ENCODE measurements at regions not wholly inside any gene's neighbourhood (a gene's known extent, or its start where the extent isn't known, plus 50 kb on each side); places are given as distances from the start of the nearest gene placed in this dataset.
A peak's percentile ranks its signal among the peaks of the same experiment; 100 is the strongest.

- H3K27ac ChIP-seq: no peak overlapping the region
- TF ChIP-seq ZFX (IDR thresholded peaks at IDR 0.05): no peak
- TF ChIP-seq CTCF (conservative IDR thresholded peaks at IDR 0.05): no peak
Measured at GRCh38 chr13:81031996-81032395, 691.1 kb upstream of the SPRY2 start.

- TF ChIP-seq ZFX (IDR thresholded peaks at IDR 0.05) (no peak), CTCF (conservative IDR thresholded peaks at IDR 0.05) (no peak)
- H3K27ac ChIP-seq: no peak overlapping the region
Measured at GRCh38 chr13:81025091-81025490, 684.2 kb upstream of the SPRY2 start.

- H3K27ac ChIP-seq: no peak overlapping the region
- TF ChIP-seq ZFX (IDR thresholded peaks at IDR 0.05) (no peak), CTCF (conservative IDR thresholded peaks at IDR 0.05) (no peak)
Measured at GRCh38 chr13:81021284-81021840, 680.4 kb upstream of the SPRY2 start.

- TF ChIP-seq ZFX (IDR thresholded peaks at IDR 0.05) (no peak), CTCF (conservative IDR thresholded peaks at IDR 0.05) (no peak)
Measured at GRCh38 chr13:81020010-81020409, 679.1 kb upstream of the SPRY2 start.

GRCh38 chr13:81018936-81019335, 678.0 kb upstream of the SPRY2 start:
- TF ChIP-seq CTCF (conservative IDR thresholded peaks at IDR 0.05) (no peak), ZFX (IDR thresholded peaks at IDR 0.05) (no peak)
- no peak overlapping the region for H3K27ac ChIP-seq

More at GRCh38 chr13:81020010-81020409, 679.1 kb upstream of the SPRY2 start:
- H3K27ac ChIP-seq: no peak overlapping the region

- H3K27ac ChIP-seq: no peak overlapping the region
- TF ChIP-seq CTCF (conservative IDR thresholded peaks at IDR 0.05) (peak; percentile 70), ZFX (IDR thresholded peaks at IDR 0.05) (no peak)
Measured at GRCh38 chr13:81017513-81018152, 676.7 kb upstream of the SPRY2 start.

- TF ChIP-seq ZFX (IDR thresholded peaks at IDR 0.05) (no peak), CTCF (conservative IDR thresholded peaks at IDR 0.05) (peak; percentile 10; the same call in 1 of the 2 replicates)
- no peak overlapping the region for H3K27ac ChIP-seq
Measured at GRCh38 chr13:81012031-81012430, 671.1 kb upstream of the SPRY2 start.
